ENCODE measurements at regions not wholly inside any gene's neighbourhood (a gene's known extent, or its start where the extent isn't known, plus 50 kb on each side); places are given as distances from the start of the nearest gene placed in this dataset.

GRCh38 chr7:57328457-57328856 lies 121.5 kb upstream of the ZNF716 start:
- H3K4me3 ChIP-seq (ENCODE audit: low read depth, low read length) = no peak overlapping the region
- TF ChIP-seq MYC (IDR thresholded peaks at IDR 0.05; ENCODE audit: low read depth, low read length) (no peak), POLR2A (IDR thresholded peaks at IDR 0.05; ENCODE audit: extremely low read depth, insufficient read length) (no peak)
- TF ChIP-seq, protein P1, sequence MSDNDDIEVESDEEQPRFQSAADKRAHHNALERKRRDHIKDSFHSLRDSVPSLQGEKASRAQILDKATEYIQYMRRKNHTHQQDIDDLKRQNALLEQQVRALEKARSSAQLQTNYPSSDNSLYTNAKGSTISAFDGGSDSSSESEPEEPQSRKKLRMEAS (IDR thresholded peaks at IDR 0.05; ENCODE audit: low read depth, low read length) = no peak
- TF ChIP-seq, protein P2, sequence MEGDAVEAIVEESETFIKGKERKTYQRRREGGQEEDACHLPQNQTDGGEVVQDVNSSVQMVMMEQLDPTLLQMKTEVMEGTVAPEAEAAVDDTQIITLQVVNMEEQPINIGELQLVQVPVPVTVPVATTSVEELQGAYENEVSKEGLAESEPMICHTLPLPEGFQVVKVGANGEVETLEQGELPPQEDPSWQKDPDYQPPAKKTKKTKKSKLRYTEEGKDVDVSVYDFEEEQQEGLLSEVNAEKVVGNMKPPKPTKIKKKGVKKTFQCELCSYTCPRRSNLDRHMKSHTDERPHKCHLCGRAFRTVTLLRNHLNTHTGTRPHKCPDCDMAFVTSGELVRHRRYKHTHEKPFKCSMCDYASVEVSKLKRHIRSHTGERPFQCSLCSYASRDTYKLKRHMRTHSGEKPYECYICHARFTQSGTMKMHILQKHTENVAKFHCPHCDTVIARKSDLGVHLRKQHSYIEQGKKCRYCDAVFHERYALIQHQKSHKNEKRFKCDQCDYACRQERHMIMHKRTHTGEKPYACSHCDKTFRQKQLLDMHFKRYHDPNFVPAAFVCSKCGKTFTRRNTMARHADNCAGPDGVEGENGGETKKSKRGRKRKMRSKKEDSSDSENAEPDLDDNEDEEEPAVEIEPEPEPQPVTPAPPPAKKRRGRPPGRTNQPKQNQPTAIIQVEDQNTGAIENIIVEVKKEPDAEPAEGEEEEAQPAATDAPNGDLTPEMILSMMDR (IDR thresholded peaks at IDR 0.05; ENCODE audit: low read depth, low read length) = no peak
- DNase-seq (ENCODE audit: low read depth) = no peak

DNA sequence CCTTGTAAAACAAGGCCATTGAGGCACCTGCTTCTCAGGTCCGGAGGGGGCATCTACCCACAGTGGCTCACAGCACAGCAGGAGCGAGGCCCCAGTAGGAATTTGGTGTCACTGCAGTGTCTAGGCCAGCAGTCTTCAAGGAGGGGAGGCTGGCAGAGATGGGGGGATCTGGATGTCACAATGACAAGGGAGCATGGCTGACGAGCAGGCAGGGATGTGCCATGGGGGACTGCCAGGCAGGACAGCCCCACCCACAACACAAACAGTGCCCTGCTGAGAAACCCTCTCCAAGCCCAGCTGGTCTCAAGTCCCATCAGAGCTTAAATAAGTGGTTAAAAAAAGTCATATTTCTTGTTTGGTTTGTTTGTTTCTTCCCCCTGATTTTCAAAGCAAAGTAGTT lies 121.0 kb upstream of the ZNF716 start:
- TF ChIP-seq, protein P1 (IDR thresholded peaks at IDR 0.05; ENCODE audit: low read depth, low read length) = no peak
- TF ChIP-seq POLR2A (IDR thresholded peaks at IDR 0.05; ENCODE audit: extremely low read depth, insufficient read length) (no peak), MYC (IDR thresholded peaks at IDR 0.05; ENCODE audit: low read depth, low read length) (no peak)
- TF ChIP-seq, protein P2 (IDR thresholded peaks at IDR 0.05; ENCODE audit: low read depth, low read length) = no peak
- DNase-seq (ENCODE audit: low read depth) = no peak
- no peak overlapping the region for H3K4me3 ChIP-seq (ENCODE audit: low read depth, low read length)

DNA sequence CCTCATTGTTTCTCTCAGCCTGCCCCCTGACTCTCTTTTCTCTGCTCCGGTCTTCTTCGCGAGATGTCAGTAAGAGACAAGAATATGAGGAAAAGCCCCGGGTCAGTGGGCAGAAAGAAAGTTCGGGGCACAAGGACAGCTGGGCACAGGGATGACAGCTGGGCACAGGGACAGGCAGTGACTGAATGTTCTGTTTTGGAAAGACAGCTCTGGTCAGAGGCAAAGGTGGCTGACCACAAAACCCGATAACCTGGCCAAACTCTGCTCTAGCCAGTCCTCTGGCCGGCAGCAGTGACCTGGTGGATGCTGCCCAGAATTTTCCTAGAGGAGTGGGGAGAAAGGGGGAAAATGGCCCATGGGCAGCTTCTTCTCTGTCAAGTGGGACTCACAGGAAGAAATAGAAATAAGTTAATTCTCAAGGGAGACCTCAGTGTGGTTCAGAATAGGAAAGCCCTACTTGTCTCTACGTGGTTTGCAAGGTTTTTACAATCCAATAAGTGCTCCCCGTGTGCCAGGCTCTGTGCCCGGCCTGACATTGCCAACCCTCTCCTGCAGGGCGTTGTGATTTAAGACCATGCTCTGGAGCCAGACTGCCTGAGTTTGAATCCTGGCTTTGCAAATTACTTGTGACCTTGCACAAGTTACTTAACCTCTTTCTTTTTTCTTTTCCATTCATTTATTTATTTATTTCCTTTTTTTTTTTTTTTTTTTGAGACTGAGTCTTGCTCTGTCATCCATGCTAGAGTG lies 110.6 kb upstream of the ZNF716 start:
- no peak overlapping the region for H3K4me3 ChIP-seq (ENCODE audit: low read depth, low read length)
- no peak for TF ChIP-seq MYC (IDR thresholded peaks at IDR 0.05; ENCODE audit: low read depth, low read length)
- TF ChIP-seq, protein P2 (IDR thresholded peaks at IDR 0.05; ENCODE audit: low read depth, low read length) = no peak
- TF ChIP-seq, protein P1 (IDR thresholded peaks at IDR 0.05; ENCODE audit: low read depth, low read length) = no peak
- TF ChIP-seq POLR2A (IDR thresholded peaks at IDR 0.05; ENCODE audit: extremely low read depth, insufficient read length) = no peak
- no peak for DNase-seq (ENCODE audit: low read depth)

DNA sequence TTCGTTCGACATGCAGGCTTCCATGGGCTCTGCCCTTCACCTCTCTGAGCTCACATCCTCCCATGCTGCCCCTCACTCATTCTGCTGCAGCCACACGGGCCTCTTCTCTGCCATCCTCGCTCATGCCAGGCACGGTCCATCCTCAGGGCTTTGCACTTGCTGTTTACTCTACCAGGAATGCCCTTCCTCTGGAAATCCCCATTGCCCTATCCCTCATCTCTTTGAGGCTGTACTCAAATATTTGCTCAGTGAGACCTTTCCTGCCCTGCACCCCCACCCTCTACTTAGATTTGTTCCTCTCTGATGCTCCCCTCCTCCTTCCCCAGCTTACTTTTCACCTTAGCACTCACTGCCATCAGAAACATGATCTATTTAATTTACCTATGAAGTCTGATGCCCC lies 107.0 kb upstream of the ZNF716 start:
- no peak for DNase-seq (ENCODE audit: low read depth)
- H3K4me3 ChIP-seq (ENCODE audit: low read depth, low read length) = no peak overlapping the region
- TF ChIP-seq, protein P1 (IDR thresholded peaks at IDR 0.05; ENCODE audit: low read depth, low read length) = no peak
- TF ChIP-seq MYC (IDR thresholded peaks at IDR 0.05; ENCODE audit: low read depth, low read length) (no peak), POLR2A (IDR thresholded peaks at IDR 0.05; ENCODE audit: extremely low read depth, insufficient read length) (no peak)
- TF ChIP-seq, protein P2 (IDR thresholded peaks at IDR 0.05; ENCODE audit: low read depth, low read length) = no peak

DNA sequence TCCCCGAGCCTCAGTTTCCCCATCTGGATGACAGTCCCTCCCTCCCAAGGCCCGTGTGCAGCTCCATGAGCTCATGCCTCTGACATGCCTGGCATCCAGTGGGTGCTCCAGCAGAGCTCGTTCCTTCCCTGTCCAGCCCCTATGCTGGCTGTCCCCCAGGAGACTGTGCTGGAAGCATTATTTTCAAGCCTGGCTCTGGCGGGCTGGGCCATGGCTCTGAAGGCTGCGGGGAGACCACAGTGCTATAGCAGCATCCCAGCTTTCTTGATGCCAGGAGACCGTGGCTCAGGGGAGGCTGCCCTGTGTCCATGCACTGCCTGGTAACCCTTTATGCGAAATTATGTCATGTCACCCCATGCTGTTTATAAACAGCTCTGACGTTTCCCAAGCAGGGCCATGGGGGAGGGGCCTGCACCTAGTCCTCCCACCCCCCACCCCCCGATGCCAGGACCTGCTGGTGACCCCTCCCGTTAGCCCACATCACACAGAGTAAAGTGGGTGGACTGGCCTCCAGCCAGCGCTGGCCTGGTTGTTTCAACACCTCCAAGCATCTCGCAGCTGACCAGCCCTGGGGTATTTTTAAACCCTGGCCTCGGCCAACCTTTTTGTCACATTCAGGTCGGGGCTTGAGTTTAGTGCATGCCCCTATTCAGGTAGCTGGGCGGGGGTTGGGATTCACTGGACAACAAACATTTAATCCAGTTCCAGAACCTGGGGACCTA lies 105.9 kb upstream of the ZNF716 start:
- no peak overlapping the region for H3K4me3 ChIP-seq (ENCODE audit: low read depth, low read length)
- no peak for DNase-seq (ENCODE audit: low read depth)
- no peak for TF ChIP-seq MYC (IDR thresholded peaks at IDR 0.05; ENCODE audit: low read depth, low read length)
- TF ChIP-seq, protein P2 (IDR thresholded peaks at IDR 0.05; ENCODE audit: low read depth, low read length) = no peak
- TF ChIP-seq, protein P1 (IDR thresholded peaks at IDR 0.05; ENCODE audit: low read depth, low read length) = no peak

Measured in NB4 (cell line).